OCI-LY1 (cell line): ENCODE measurements at regions not wholly inside any gene's neighbourhood (a gene's known extent, or its start where the extent isn't known, plus 50 kb on each side); places are given as distances from the start of the nearest gene placed in this dataset.

Source experiments
- H2AFZ ChIP-seq: fragments of 200-600 bp; sonication (generic), shearing (Covaris generic); 2 replicates; pipeline ENCODE4 v1.6.0; 2014; ENCODE audit warnings: antibody characterized with exemption, mild to moderate bottlenecking, low read length
- H3F3A ChIP-seq: fragments of 200-600 bp; sonication (generic), shearing (Covaris generic); 2 replicates; pipeline ENCODE4 v1.6.0; 2014; ENCODE audit warnings: mild to moderate bottlenecking, antibody characterized with exemption, low read length, moderate library complexity; ENCODE audit not compliant: insufficient read depth
- H3K27ac ChIP-seq: fragments of 200-600 bp; sonication (generic); 2 replicates; pipeline ENCODE4 v1.5.1; 2014; ENCODE audit warnings: low read length, mixed run types, mild to moderate bottlenecking, low read depth; ENCODE audit not compliant: poor library complexity, severe bottlenecking
- H3K27me3 ChIP-seq: fragments of 200-600 bp; sonication (generic); 2 replicates; pipeline ENCODE4 v1.6.0; 2014; ENCODE audit warnings: antibody characterized with exemption, mild to moderate bottlenecking, low read length, moderate library complexity; ENCODE audit not compliant: insufficient read depth
- H3K36me3 ChIP-seq: fragments of 200-600 bp; sonication (generic); 2 replicates; pipeline ENCODE4 v1.6.1; 2014; ENCODE audit warnings: mild to moderate bottlenecking, antibody characterized with exemption, low read length, moderate library complexity, mixed read lengths; ENCODE audit not compliant: insufficient read depth
- H3K4me1 ChIP-seq: fragments of 200-600 bp; sonication (generic); 2 replicates; pipeline ENCODE4 v1.5.1; 2014; ENCODE audit warnings: mild to moderate bottlenecking, low read length, moderate library complexity; ENCODE audit not compliant: insufficient read depth, severe bottlenecking
- H3K4me2 ChIP-seq: fragments of 200-600 bp; sonication (generic), shearing (Covaris generic); 2 replicates; pipeline ENCODE4 v1.6.1; 2014; ENCODE audit warnings: low read length
- H3K4me3 ChIP-seq: fragments of 200-600 bp; sonication (generic); 2 replicates; pipeline ENCODE4 v1.5.1; 2014; ENCODE audit warnings: low read length, low read depth, mild to moderate bottlenecking, mixed read lengths; ENCODE audit not compliant: poor library complexity, severe bottlenecking
- H3K79me2 ChIP-seq: fragments of 200-600 bp; shearing (Covaris generic); 2 replicates; pipeline ENCODE4 v1.6.1; 2016; ENCODE audit warnings: mixed run types, low read length, mixed read lengths; ENCODE audit not compliant: insufficient read depth
- H3K9ac ChIP-seq: fragments of 200-600 bp; sonication (generic), shearing (Covaris generic); 2 replicates; pipeline ENCODE4 v1.6.1; 2014; ENCODE audit warnings: mild to moderate bottlenecking, low read length, mixed read lengths
- H3K9me2 ChIP-seq: fragments of 200-600 bp; sonication (generic), shearing (Covaris generic); 2 replicates; pipeline ENCODE4 v1.6.1; 2014; ENCODE audit warnings: low read depth, mild to moderate bottlenecking, low read length, mixed read lengths
- H3K9me3 ChIP-seq: fragments of 200-600 bp; shearing (Covaris generic); 2 replicates; pipeline ENCODE4 v1.6.1; 2014; ENCODE audit warnings: low read length, mixed read lengths
- H4K20me1 ChIP-seq: fragments of 200-600 bp; sonication (generic), shearing (Covaris generic); 2 replicates; pipeline ENCODE4 v1.6.0; 2016; ENCODE audit warnings: mild to moderate bottlenecking, low read length; ENCODE audit not compliant: insufficient read depth
- EZH2 ChIP-seq: fragments of 200-600 bp; sonication (generic), shearing (Covaris generic); IDR thresholded peaks from 2 replicates; pipeline ENCODE4 v1.8.0; 2017; ENCODE audit warnings: borderline replicate concordance, mixed run types, mild to moderate bottlenecking, antibody characterized with exemption, low read length, moderate library complexity, mixed read lengths
- TF ChIP-seq, protein P1 (sequence below): fragments of 200-600 bp; sonication (generic), shearing (Covaris generic); IDR thresholded peaks from 2 replicates; pipeline ENCODE4 v1.5.1; 2017; ENCODE audit warnings: mild to moderate bottlenecking, antibody characterized with exemption, low read length, moderate library complexity, mixed read lengths

GRCh38 chr4:28942631-28943030 lies 1777.5 kb upstream of the PCDH7 start:
- H2AFZ ChIP-seq: no peak overlapping the region
- H4K20me1 ChIP-seq: no peaks in the 10 kb centered on the region
- no peaks in the 10 kb centered on the region for H3K36me3 ChIP-seq
- H3K9me2 ChIP-seq: no peaks in the 10 kb centered on the region
- no peak overlapping the region for H3K9ac ChIP-seq
- H3K79me2 ChIP-seq: no peaks in the 10 kb centered on the region
- H3K27ac ChIP-seq: no peak overlapping the region
- TF ChIP-seq, protein P1, sequence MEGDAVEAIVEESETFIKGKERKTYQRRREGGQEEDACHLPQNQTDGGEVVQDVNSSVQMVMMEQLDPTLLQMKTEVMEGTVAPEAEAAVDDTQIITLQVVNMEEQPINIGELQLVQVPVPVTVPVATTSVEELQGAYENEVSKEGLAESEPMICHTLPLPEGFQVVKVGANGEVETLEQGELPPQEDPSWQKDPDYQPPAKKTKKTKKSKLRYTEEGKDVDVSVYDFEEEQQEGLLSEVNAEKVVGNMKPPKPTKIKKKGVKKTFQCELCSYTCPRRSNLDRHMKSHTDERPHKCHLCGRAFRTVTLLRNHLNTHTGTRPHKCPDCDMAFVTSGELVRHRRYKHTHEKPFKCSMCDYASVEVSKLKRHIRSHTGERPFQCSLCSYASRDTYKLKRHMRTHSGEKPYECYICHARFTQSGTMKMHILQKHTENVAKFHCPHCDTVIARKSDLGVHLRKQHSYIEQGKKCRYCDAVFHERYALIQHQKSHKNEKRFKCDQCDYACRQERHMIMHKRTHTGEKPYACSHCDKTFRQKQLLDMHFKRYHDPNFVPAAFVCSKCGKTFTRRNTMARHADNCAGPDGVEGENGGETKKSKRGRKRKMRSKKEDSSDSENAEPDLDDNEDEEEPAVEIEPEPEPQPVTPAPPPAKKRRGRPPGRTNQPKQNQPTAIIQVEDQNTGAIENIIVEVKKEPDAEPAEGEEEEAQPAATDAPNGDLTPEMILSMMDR: no peak
- TF ChIP-seq EZH2: no peak
- H3K4me3 ChIP-seq: no peak overlapping the region
- H3K4me1 ChIP-seq: no peaks in the 10 kb centered on the region
- H3K27me3 ChIP-seq: no peaks in the 10 kb centered on the region
- no peaks in the 10 kb centered on the region for H3K9me3 ChIP-seq
- H3K4me2 ChIP-seq: no peak overlapping the region
- no peaks in the 10 kb centered on the region for H3F3A ChIP-seq

GRCh38 chr4:28947374-28947773 lies 1772.8 kb upstream of the PCDH7 start:
- Histone ChIP-seq H3K9me3 (no peaks in the 10 kb centered on the region), H3K27me3 (no peaks in the 10 kb centered on the region), H3K36me3 (no peaks in the 10 kb centered on the region), H3K4me1 (no peaks in the 10 kb centered on the region), H3K4me2 (no peak overlapping the region), H3K9ac (no peak overlapping the region), H2AFZ (no peak overlapping the region), H3F3A (no peaks in the 10 kb centered on the region), H3K9me2 (no peaks in the 10 kb centered on the region), H3K79me2 (no peaks in the 10 kb centered on the region), H3K27ac (no peak overlapping the region), H4K20me1 (no peaks in the 10 kb centered on the region), H3K4me3 (no peak overlapping the region)
- TF ChIP-seq, protein P1: no peak
- TF ChIP-seq EZH2: no peak

GRCh38 chr4:28948501-28948900 lies 1771.7 kb upstream of the PCDH7 start:
- Histone ChIP-seq H3F3A (no peaks in the 10 kb centered on the region), H3K9ac (no peak overlapping the region), H3K79me2 (no peaks in the 10 kb centered on the region), H2AFZ (no peak overlapping the region), H3K27ac (no peak overlapping the region), H3K9me2 (no peaks in the 10 kb centered on the region), H3K36me3 (no peaks in the 10 kb centered on the region), H3K4me2 (no peak overlapping the region), H4K20me1 (no peaks in the 10 kb centered on the region), H3K9me3 (no peaks in the 10 kb centered on the region), H3K4me1 (no peaks in the 10 kb centered on the region), H3K4me3 (no peak overlapping the region), H3K27me3 (no peaks in the 10 kb centered on the region)
- TF ChIP-seq, protein P1: no peak
- no peak for TF ChIP-seq EZH2
